A673 (cell line): ENCODE measurements at regions not wholly inside any gene's neighbourhood (a gene's known extent, or its start where the extent isn't known, plus 50 kb on each side); places are given as distances from the start of the nearest gene placed in this dataset.
"Not testable (repeated sequence)": the region's sequence is repeated elsewhere in the genome, so short reads cannot be mapped to it uniquely, and the experiment has no call there.

Source experiments
- BruUV-seq: library from RNA; stranded (reverse); fragments of 400-500 nt; replicated peaks from 2 replicates; lab custom pipeline; 2021; lab: Mats Ljungman, UMichigan
- CTCF ChIA-PET: fragments of 300-600 bp; sonication (Branson Sonifier 250); formaldehyde crosslinking; loops from one replicate; lab custom pipeline; 2022; ENCODE audit warnings: antibody characterized with exemption; lab: Charles Lee
- POLR2A ChIA-PET: fragments of 300-600 bp; sonication (Branson Sonifier 250); formaldehyde crosslinking; loops from one replicate; lab custom pipeline; 2022; ENCODE audit warnings: antibody characterized with exemption; ENCODE audit not compliant: low non-redundant PET; lab: Charles Lee
- DNase-seq: peaks from one replicate; pipeline ENCODE4 v3.0.0-alpha.2; 2015; ENCODE audit warnings: low spot score
- H3K27ac ChIP-seq: fragments of 200-600 bp; sonication (generic); 2 replicates; pipeline ENCODE4 v1.5.1; 2016; ENCODE audit warnings: mixed run types, low read depth, mild to moderate bottlenecking, mixed read lengths, antibody characterized with exemption, low read length; ENCODE audit not compliant: poor library complexity, severe bottlenecking
- H3K27me3 ChIP-seq: fragments of 200-600 bp; sonication (generic); replicated peaks from 2 replicates; pipeline ENCODE4 v1.6.1; 2017; ENCODE audit warnings: mixed run types, low read depth, mild to moderate bottlenecking, mixed read lengths, antibody characterized with exemption, low read length; ENCODE audit not compliant: insufficient read depth, poor library complexity
- H3K36me3 ChIP-seq: fragments of 200-600 bp; sonication (generic); 2 replicates; pipeline ENCODE4 v1.6.1; 2016; ENCODE audit warnings: mixed run types, mild to moderate bottlenecking, mixed read lengths, antibody characterized with exemption, low read length; ENCODE audit not compliant: insufficient read depth, poor library complexity, severe bottlenecking
- H3K4me1 ChIP-seq: fragments of 200-600 bp; sonication (generic); 2 replicates; pipeline ENCODE4 v1.6.1; 2017; ENCODE audit warnings: mixed run types, mild to moderate bottlenecking, mixed read lengths, antibody characterized with exemption, low read length; ENCODE audit not compliant: insufficient read depth, poor library complexity, severe bottlenecking
- H3K4me3 ChIP-seq: fragments of 200-600 bp; sonication (generic); 2 replicates; pipeline ENCODE4 v1.5.1; 2016; ENCODE audit warnings: low read depth, mixed run types, mild to moderate bottlenecking, mixed read lengths, low read length; ENCODE audit not compliant: poor library complexity, severe bottlenecking
- H3K9me3 ChIP-seq: fragments of 200-600 bp; sonication (generic); 2 replicates; pipeline ENCODE4 v1.6.1; 2016; ENCODE audit warnings: mixed run types, low read depth, mild to moderate bottlenecking, mixed read lengths, antibody characterized with exemption, low read length; ENCODE audit not compliant: poor library complexity, severe bottlenecking
- CTCF ChIP-seq: fragments of 300-800, 200-600 bp; sonication (generic); conservative IDR thresholded peaks from 2 replicates; pipeline ENCODE4 v1.5.1; 2017; ENCODE audit warnings: low read depth, mild to moderate bottlenecking, antibody characterized with exemption, low read length, moderate library complexity, mixed read lengths
- EZH2 ChIP-seq: fragments of 200-600 bp; sonication (generic); IDR thresholded peaks from 2 replicates; pipeline ENCODE4 v1.6.1; 2017; ENCODE audit warnings: borderline replicate concordance, low read depth, mild to moderate bottlenecking, mixed read lengths, antibody characterized with exemption, low read length; ENCODE audit not compliant: poor library complexity, severe bottlenecking
- intact Hi-C: fragments of 100-400 bp; cut with micrococcal nuclease; formaldehyde crosslinking; loops from one replicate; pipeline ENCODE4 v1.10.0; 2022; ENCODE audit not compliant: unreplicated experiment

- no peaks in the 10 kb centered on the region for H3K4me1 ChIP-seq
- H3K36me3 ChIP-seq: no peaks in the 10 kb centered on the region
- H3K27me3 ChIP-seq: no peaks in the 10 kb centered on the region
- no peak for DNase-seq
- ChIA-PET POLR2A (no interaction called here), CTCF (no interaction called here)
- no peak overlapping the region for H3K27ac ChIP-seq
- BruUV-seq: no TSS peak
- intact Hi-C loops: no loop called here
- no peaks in the 10 kb centered on the region for H3K9me3 ChIP-seq
- TF ChIP-seq EZH2 (no peak), CTCF (no peak)
- H3K4me3 ChIP-seq: no peak overlapping the region
These were observed 193.5 kb downstream of the DIO2 start for GRCh38 chr14:80017795-80018194.

GRCh38 chr14:80010245-80010644 is 201.1 kb downstream of the DIO2 start:
- intact Hi-C loops, H3K27me3 ChIP-seq, H3K9me3 ChIP-seq, BruUV-seq, H3K4me3 ChIP-seq, CTCF ChIA-PET, H3K36me3 ChIP-seq, H3K27ac ChIP-seq, POLR2A ChIA-PET, DNase-seq, H3K4me1 ChIP-seq: not testable (repeated sequence)

- no TSS peak for BruUV-seq
- Histone ChIP-seq H3K27me3 (no peaks in the 10 kb centered on the region), H3K27ac (no peak overlapping the region), H3K36me3 (no peaks in the 10 kb centered on the region), H3K4me3 (no peak overlapping the region), H3K4me1 (no peaks in the 10 kb centered on the region), H3K9me3 (no peaks in the 10 kb centered on the region)
- TF ChIP-seq EZH2 (no peak), CTCF (no peak)
- DNase-seq: no peak
- ChIA-PET CTCF (no interaction called here), POLR2A (no interaction called here)
- intact Hi-C loops: no loop called here
These were observed 205.7 kb downstream of the DIO2 start for GRCh38 chr14:80005561-80005960.

GRCh38 chr14:80004871-80005270 is 206.4 kb downstream of the DIO2 start:
- H3K27me3 ChIP-seq: no peaks in the 10 kb centered on the region
- intact Hi-C loops: no loop called here
- no peak overlapping the region for H3K4me3 ChIP-seq
- H3K4me1 ChIP-seq: no peaks in the 10 kb centered on the region
- H3K27ac ChIP-seq: no peak overlapping the region
- no peaks in the 10 kb centered on the region for H3K9me3 ChIP-seq
- no peak for DNase-seq
- ChIA-PET POLR2A (no interaction called here), CTCF (no interaction called here)
- no TSS peak for BruUV-seq
- no peak for TF ChIP-seq CTCF
- no peak for TF ChIP-seq EZH2
- no peaks in the 10 kb centered on the region for H3K36me3 ChIP-seq
